ENCODE measurements at regions not wholly inside any gene's neighbourhood (a gene's known extent, or its start where the extent isn't known, plus 50 kb on each side); places are given as distances from the start of the nearest gene placed in this dataset.

- Histone ChIP-seq H3K4me3 (no peak overlapping the region), H3K27ac (no peak overlapping the region), H3K4me1 (replicated peaks in 1 of 2) (no peaks in the 10 kb centered on the region), H3K36me3 (replicated peaks in 1 of 2) (no peaks in the 10 kb centered on the region), H3K9me3 (replicated peaks in 1 of 3) (no peaks in the 10 kb centered on the region), H3K27me3 (no peaks in the 10 kb centered on the region)
- intact Hi-C loops (cut with DNase I), result no loop called here
- TF ChIP-seq POLR2A (IDR thresholded peaks at IDR 0.05), result no peak
- TF ChIP-seq CTCF (IDR thresholded peaks at IDR 0.05), result peak in 3 of 6 experiments; percentile 4 to 28 (median 24)
- DNase-seq, result no peak
Measured at GRCh38 chr4:167290678-167291077, 56.4 kb upstream of the SPOCK3 start.

- Histone ChIP-seq H3K27ac (no peak overlapping the region), H3K4me3 (no peak overlapping the region), H3K36me3 (replicated peaks in 1 of 2) (no peaks in the 10 kb centered on the region), H3K9me3 (replicated peaks in 1 of 3) (no peaks in the 10 kb centered on the region), H3K27me3 (no peaks in the 10 kb centered on the region), H3K4me1 (replicated peaks in 1 of 2) (no peaks in the 10 kb centered on the region)
- DNase-seq, result no peak
- WGBS, 4 donors, result 34 to 38% (median 35%) methylated on average over 2 of the region's 2 CpGs
- intact Hi-C loops (cut with DNase I), result no loop called here
- TF ChIP-seq POLR2A (IDR thresholded peaks at IDR 0.05) (no peak), CTCF (IDR thresholded peaks at IDR 0.05) (no peak)
Measured at GRCh38 chr4:167308876-167309275, 74.6 kb upstream of the SPOCK3 start.

GRCh38 chr4:167321299-167321698, 87.0 kb upstream of the SPOCK3 start:
- H3K36me3 ChIP-seq (replicated peaks in 1 of 2), result no peaks in the 10 kb centered on the region
- intact Hi-C loops (cut with DNase I), result no loop called here
- H3K27ac ChIP-seq, result no peak overlapping the region
- H3K4me1 ChIP-seq (replicated peaks in 1 of 2), result no peaks in the 10 kb centered on the region
- TF ChIP-seq POLR2A (IDR thresholded peaks at IDR 0.05) (no peak), CTCF (IDR thresholded peaks at IDR 0.05) (no peak)
- DNase-seq, result no peak
- H3K4me3 ChIP-seq, result no peak overlapping the region
- no peaks in the 10 kb centered on the region for H3K9me3 ChIP-seq (replicated peaks in 1 of 3)
- 78 to 84% (median 82%) methylated on average over 4 of the region's 4 CpGs for WGBS, 4 donors
- no peaks in the 10 kb centered on the region for H3K27me3 ChIP-seq

GRCh38 chr4:167339781-167340180, 105.5 kb upstream of the SPOCK3 start:
- Histone ChIP-seq H3K36me3 (replicated peaks in 1 of 2) (no peaks in the 10 kb centered on the region), H3K27me3 (no peaks in the 10 kb centered on the region), H3K4me1 (replicated peaks in 1 of 2) (no peaks in the 10 kb centered on the region), H3K4me3 (no peak overlapping the region), H3K27ac (no peak overlapping the region), H3K9me3 (replicated peaks in 1 of 3) (no peaks in the 10 kb centered on the region)
- intact Hi-C loops (cut with DNase I), result no loop called here
- WGBS, 4 donors, result 63 to 80% (median 73%) methylated on average over 6 of the region's 6 CpGs
- TF ChIP-seq CTCF (IDR thresholded peaks at IDR 0.05), result no peak
- TF ChIP-seq POLR2A (IDR thresholded peaks at IDR 0.05), result no peak
- no peak for DNase-seq

Measured in adrenal gland (tissue), 9 donors.